A673 (cell line): ENCODE measurements at regions not wholly inside any gene's neighbourhood (a gene's known extent, or its start where the extent isn't known, plus 50 kb on each side); places are given as distances from the start of the nearest gene placed in this dataset.

ENCODE experiments used
- EZH2 ChIP-seq: fragments of 200-600 bp; sonication (generic); IDR thresholded peaks from 2 replicates; pipeline ENCODE4 v1.6.1; 2017; ENCODE audit warnings: borderline replicate concordance, low read depth, mild to moderate bottlenecking, mixed read lengths, antibody characterized with exemption, low read length; ENCODE audit not compliant: poor library complexity, severe bottlenecking
- TF ChIP-seq, protein P1 (sequence below): fragments of 300-800, 200-600 bp; sonication (generic); conservative IDR thresholded peaks from 2 replicates; pipeline ENCODE4 v1.5.1; 2017; ENCODE audit warnings: low read depth, mild to moderate bottlenecking, antibody characterized with exemption, low read length, moderate library complexity, mixed read lengths

DNA sequence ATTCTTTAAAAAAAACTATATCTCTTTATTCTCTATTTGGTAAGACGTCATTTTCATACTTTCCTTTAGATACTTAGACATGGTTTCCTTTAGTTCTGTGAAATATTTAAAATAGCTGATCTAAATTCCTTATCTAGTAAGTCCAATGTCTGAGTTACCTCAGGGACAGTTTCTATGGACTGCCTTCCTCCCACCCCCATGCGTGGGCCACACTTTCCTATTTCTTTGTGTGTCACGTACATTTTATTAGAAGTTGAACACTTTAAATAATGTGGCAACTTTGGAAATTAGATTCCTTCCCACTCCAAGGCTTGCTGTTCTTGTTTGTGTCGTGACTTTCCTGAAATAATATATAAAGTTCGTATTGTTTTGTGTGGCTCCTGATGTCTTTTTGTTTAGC, 260.7 kb downstream of the EDEM1 start:
- TF ChIP-seq, protein P1, sequence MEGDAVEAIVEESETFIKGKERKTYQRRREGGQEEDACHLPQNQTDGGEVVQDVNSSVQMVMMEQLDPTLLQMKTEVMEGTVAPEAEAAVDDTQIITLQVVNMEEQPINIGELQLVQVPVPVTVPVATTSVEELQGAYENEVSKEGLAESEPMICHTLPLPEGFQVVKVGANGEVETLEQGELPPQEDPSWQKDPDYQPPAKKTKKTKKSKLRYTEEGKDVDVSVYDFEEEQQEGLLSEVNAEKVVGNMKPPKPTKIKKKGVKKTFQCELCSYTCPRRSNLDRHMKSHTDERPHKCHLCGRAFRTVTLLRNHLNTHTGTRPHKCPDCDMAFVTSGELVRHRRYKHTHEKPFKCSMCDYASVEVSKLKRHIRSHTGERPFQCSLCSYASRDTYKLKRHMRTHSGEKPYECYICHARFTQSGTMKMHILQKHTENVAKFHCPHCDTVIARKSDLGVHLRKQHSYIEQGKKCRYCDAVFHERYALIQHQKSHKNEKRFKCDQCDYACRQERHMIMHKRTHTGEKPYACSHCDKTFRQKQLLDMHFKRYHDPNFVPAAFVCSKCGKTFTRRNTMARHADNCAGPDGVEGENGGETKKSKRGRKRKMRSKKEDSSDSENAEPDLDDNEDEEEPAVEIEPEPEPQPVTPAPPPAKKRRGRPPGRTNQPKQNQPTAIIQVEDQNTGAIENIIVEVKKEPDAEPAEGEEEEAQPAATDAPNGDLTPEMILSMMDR: no peak
- TF ChIP-seq EZH2: no peak
